ENCODE measurements at regions not wholly inside any gene's neighbourhood (a gene's known extent, or its start where the extent isn't known, plus 50 kb on each side); places are given as distances from the start of the nearest gene placed in this dataset.

DNA sequence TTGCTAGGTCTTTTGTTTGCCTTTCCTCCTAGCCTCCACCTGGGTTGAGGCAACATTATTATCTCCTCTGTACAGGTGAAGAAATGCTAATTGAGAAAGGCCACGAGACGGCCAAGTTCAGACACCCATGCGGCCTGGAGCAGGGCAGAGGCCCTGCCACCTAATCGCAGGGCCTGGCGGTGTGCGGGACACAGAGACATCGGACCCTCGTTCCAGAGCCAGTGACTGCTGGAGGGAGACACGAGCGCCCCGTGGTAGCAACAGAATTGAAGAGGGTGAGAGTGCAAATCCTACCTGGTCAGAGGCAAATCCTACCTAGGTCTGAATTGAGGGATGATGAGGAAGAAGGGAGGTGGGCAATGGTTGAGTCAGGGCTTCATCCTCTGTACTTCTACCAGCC is 113.8 kb upstream of the MEF2A start:
- TF ChIP-seq GATA2 (IDR thresholded peaks at IDR 0.05; ENCODE audit: low read depth, low read length) (no peak), GATA3 (IDR thresholded peaks at IDR 0.05; ENCODE audit: low read depth, low read length) (no peak)

- TF ChIP-seq GATA3 (IDR thresholded peaks at IDR 0.05; ENCODE audit: low read depth, low read length): no peak
- TF ChIP-seq GATA2 (IDR thresholded peaks at IDR 0.05; ENCODE audit: low read depth, low read length): no peak
Observed at GRCh38 chr15:99452728-99453636, 112.8 kb upstream of the MEF2A start.

- no peak for TF ChIP-seq GATA3 (IDR thresholded peaks at IDR 0.05; ENCODE audit: low read depth, low read length)
- TF ChIP-seq GATA2 (IDR thresholded peaks at IDR 0.05; ENCODE audit: low read depth, low read length): no peak
Observed at GRCh38 chr15:99453637-99454030, 112.2 kb upstream of the MEF2A start.

GRCh38 chr15:99454107-99454809 is 111.5 kb upstream of the MEF2A start:
- TF ChIP-seq GATA3 (IDR thresholded peaks at IDR 0.05; ENCODE audit: low read depth, low read length): no peak
- TF ChIP-seq GATA2 (IDR thresholded peaks at IDR 0.05; ENCODE audit: low read depth, low read length): no peak

- TF ChIP-seq GATA3 (IDR thresholded peaks at IDR 0.05; ENCODE audit: low read depth, low read length) (no peak), GATA2 (IDR thresholded peaks at IDR 0.05; ENCODE audit: low read depth, low read length) (no peak)
Observed at GRCh38 chr15:99454941-99455788, 110.6 kb upstream of the MEF2A start.

- TF ChIP-seq GATA2 (IDR thresholded peaks at IDR 0.05; ENCODE audit: low read depth, low read length) (no peak), GATA3 (IDR thresholded peaks at IDR 0.05; ENCODE audit: low read depth, low read length) (no peak)
Observed at GRCh38 chr15:99455789-99456160, 110.0 kb upstream of the MEF2A start.

- TF ChIP-seq GATA3 (IDR thresholded peaks at IDR 0.05; ENCODE audit: low read depth, low read length) (no peak), GATA2 (IDR thresholded peaks at IDR 0.05; ENCODE audit: low read depth, low read length) (no peak)
Observed at GRCh38 chr15:99464137-99464536, 101.6 kb upstream of the MEF2A start.

DNA sequence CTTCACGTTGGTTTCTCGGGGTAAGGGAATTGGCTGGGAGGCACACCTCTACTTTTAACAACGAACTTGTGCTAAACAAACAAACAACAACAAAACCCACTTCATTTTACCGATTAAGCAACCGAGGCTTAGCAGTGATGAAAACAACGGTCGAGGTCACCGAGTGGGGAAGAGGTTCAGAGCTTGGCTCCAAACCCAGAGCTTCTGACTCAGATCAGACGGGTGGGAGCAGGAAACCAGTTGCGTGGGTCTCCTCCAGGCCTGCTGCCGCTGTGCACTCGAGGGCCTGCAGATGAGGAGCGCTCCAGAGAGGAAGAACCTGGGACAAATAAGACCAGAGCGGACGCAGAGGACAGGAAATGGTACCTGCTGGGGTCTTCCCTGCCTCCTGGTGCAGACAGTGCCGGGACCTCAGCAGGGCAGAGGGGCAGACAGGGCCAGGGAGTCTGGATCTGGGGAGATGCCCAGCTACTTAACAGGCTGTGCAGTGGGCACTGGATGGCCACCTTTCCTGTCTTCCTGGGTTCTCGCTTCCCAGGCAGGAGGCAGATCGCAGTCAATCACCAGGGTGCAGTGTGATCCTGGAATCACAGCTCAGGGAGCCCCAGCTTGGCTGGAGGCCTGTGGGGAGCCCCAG is 99.0 kb upstream of the MEF2A start:
- TF ChIP-seq GATA3 (IDR thresholded peaks at IDR 0.05; ENCODE audit: low read depth, low read length): no peak
- no peak for TF ChIP-seq GATA2 (IDR thresholded peaks at IDR 0.05; ENCODE audit: low read depth, low read length)

DNA sequence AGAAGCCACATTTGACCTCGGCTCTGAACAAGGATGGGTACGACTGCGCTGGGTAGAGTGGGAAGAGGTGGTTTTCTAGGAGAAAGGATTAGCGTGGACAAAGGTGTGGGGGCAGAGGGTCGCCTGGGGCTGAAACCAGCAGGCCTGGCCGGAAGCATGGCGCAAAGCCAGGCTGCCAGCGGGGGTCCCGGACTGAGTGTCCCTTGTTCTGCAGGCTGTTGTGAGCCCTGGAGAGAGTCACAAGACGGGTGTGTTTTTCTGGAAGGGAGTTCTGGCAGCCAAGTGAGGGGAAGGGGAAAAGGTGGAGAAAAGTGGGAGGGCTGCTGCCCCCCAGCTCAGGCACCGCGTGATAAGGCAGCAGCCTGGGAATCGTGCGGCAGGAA is 98.5 kb upstream of the MEF2A start:
- TF ChIP-seq GATA2 (IDR thresholded peaks at IDR 0.05; ENCODE audit: low read depth, low read length) (no peak), GATA3 (IDR thresholded peaks at IDR 0.05; ENCODE audit: low read depth, low read length) (no peak)

GRCh38 chr15:99467853-99468464 is 97.8 kb upstream of the MEF2A start:
- TF ChIP-seq GATA3 (IDR thresholded peaks at IDR 0.05; ENCODE audit: low read depth, low read length): no peak
- no peak for TF ChIP-seq GATA2 (IDR thresholded peaks at IDR 0.05; ENCODE audit: low read depth, low read length)

DNA sequence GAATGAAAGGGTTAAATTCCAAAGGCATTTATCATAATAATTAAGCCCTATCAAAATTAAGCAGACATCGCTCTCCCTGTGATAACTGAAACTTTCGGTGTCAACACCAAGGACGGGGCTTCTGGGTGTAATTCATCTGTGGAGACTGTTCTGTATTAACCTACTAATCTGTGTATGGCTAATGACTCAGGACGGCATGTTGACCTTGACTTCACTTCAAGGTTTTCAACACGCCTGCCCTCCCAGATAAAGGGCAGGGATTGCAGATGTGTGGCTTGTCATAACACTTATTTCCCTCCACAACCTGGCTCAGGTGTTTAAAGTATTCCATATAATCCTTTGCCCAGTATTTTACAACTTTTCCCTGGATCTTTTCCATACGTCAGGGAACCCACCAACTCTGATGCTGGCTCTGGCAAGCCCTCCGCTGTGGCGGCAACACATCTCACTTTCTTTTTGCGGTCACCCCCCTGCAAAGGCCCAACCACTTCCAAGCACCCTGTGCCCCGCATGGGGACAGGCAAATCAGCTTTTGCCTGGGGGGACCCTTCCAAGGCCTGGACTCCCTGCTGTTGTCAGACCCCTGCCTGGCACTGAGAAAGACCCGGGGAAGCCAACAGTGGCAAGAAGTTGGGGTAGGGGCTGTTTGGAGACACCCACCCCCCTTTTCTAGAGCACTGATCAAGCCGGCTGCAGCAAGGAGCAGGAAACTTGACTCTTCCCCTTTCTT is 93.2 kb upstream of the MEF2A start:
- TF ChIP-seq GATA2 (IDR thresholded peaks at IDR 0.05; ENCODE audit: low read depth, low read length): no peak
- TF ChIP-seq GATA3 (IDR thresholded peaks at IDR 0.05; ENCODE audit: low read depth, low read length): no peak

DNA sequence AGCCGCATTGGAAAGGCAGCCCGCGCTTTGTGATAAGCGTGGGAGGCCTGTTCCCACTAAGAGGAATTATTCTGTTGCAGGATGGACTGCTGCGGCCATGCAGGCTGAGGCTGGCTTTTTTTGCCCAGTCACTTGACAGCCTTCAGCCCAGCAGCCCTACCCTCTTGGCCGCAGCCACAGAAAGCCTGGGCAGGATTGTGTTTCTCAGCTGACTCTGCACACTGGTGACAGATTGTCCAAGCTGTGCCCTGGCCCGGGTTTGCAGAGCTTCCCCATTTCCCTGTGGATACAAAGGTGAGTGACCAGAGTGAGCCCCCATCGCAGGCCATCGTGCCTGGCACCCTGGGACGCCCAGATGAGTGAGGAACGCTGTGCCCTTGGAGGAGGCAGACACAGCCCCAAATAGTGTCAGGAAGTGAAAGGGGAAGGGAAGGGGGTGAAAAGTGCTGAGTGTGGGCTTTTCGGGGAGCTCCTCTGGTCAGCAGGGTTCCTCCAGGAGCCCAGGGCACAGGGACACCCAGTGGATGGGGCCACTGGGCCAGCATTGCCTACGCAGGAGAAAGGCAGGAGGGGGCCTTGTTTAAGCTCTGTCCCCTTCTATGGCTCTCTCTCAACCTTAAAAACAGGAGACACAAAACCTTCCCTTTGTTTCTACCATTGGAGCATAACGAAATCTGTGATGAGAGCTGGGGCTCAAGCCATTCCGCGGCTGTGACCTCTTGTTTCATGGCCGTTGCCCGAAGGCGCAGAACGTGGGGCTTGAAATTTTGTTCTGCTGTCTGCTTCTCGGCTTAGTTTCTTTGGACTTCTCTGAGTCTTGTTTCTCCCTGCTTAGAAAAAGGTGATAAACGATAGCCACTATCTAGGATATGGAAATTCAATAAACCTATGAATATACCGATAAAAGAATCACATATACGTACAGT is 91.5 kb upstream of the MEF2A start:
- no peak for TF ChIP-seq GATA2 (IDR thresholded peaks at IDR 0.05; ENCODE audit: low read depth, low read length)
- no peak for TF ChIP-seq GATA3 (IDR thresholded peaks at IDR 0.05; ENCODE audit: low read depth, low read length)

Data from SH-SY5Y (cell line).